Right cardiac atrium (tissue), 5 donors: ENCODE measurements at regions not wholly inside any gene's neighbourhood (a gene's known extent, or its start where the extent isn't known, plus 50 kb on each side); places are given as distances from the start of the nearest gene placed in this dataset.
"Not testable (repeated sequence)": the region's sequence is repeated elsewhere in the genome, so short reads cannot be mapped to it uniquely, and the experiment has no call there.

Experiments
- ATAC-seq, 2 donors: fragments of 200-7000 bp; cut with Tn5 transposase; one replicate each; pipeline versions ENCODE4 v1.8.0 to v1.9.1; 2020; ENCODE audit warnings: moderate library complexity in 2 of 2, mild to moderate bottlenecking in 1 of 2
- DNase-seq, 3 donors: peaks; one replicate each; pipeline ENCODE4 v3.0.0-alpha.2; 2020
- H3K27ac ChIP-seq: one replicate; pipeline ENCODE4 v1.5.1; 2013; ENCODE audit warnings: mild to moderate bottlenecking, low read length, control low read depth, moderate library complexity
- H3K27me3 ChIP-seq: one replicate; pipeline ENCODE4 v1.6.1; 2013; ENCODE audit not compliant: control insufficient read depth, insufficient read depth
- H3K4me1 ChIP-seq: one replicate; pipeline ENCODE4 v1.6.1; 2013; ENCODE audit warnings: low read length; ENCODE audit not compliant: control insufficient read depth, insufficient read depth
- H3K4me3 ChIP-seq: one replicate; pipeline ENCODE4 v1.5.1; 2013; ENCODE audit warnings: low read length, control low read depth
- H3K9me3 ChIP-seq: one replicate; pipeline ENCODE4 v1.6.1; 2013; ENCODE audit warnings: low read length; ENCODE audit not compliant: control insufficient read depth
- WGBS: extraction: QIAGEN DNeasy Blood & Tissue Kit; methylation state at CpG from one replicate; pipeline ENCODE4 v1.1.7; 2013; 5-methylcytosine and 5-hydroxymethylcytosine counted together
- intact Hi-C, 4 donors: fragments of 100-400 bp; cut with DNase I; formaldehyde crosslinking; loops; one replicate each; pipeline versions ENCODE4 v1.11.0 to v1.14.0; 2022 to 2023
- donor health status: healthy with polysubstance abuse.
- donor health status: DM: no; HTN: yes; CAD: no.
- donor health status: DM: no; HTN: no; CAD: no.
- donor health status: DM: no; HTN: yes; CAD: no; lungs with severe emphysema.
- donor health status: DM: yes; HTN: yes; CAD: no.

DNA sequence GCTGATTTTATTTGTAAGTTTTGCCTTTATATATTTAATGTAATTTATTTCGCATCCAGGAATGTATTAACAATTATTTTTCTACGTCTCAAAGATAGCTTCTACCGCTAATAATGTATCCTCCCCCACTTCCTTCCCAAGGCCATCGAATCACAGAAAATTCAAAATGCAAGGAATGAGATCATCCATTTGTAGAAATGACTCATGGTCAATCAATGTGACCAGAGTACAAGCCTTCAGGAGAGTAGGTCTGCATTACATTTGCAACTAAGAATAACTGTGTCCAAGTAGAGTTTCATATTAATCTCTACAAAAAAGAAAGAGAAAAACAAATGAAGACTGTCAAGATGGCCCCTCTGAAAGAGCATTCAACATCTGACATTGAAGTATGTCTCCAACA lies 205.9 kb upstream of the PHF14 start:
- intact Hi-C loops: no loop called here
- DNase-seq: no peak

DNA sequence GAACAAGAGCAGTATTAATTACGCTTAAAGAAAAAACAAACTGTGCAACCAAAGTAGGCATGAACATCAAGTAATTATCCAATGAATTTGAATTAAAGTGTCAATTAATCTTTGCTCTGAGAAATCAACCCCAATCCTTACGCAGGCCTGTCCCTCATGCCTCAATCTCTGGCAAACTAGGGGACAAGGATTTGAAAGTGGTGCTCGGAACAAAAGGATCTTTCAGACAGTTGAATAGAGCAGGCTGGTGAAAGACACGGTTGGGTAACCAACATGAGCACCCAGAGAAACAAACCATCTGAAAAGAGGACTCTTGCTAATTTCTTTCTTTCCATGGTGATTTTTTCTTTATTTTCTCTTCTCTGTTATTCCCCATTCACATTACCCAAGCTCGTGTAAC lies 203.5 kb upstream of the PHF14 start:
- no peaks in the 10 kb centered on the region for H3K9me3 ChIP-seq
- DNase-seq (no peak), ATAC-seq (no peak)
- no peak overlapping the region for H3K4me3 ChIP-seq
- intact Hi-C loops: no loop called here
- no peak overlapping the region for H3K27ac ChIP-seq
- WGBS: 73% methylated on average over 5 of the region's 5 CpGs
- H3K27me3 ChIP-seq: no peaks in the 10 kb centered on the region
- H3K4me1 ChIP-seq: no peaks in the 10 kb centered on the region

More for the DNA sequence above, 205.9 kb upstream of the PHF14 start:
- ATAC-seq: no peak
- no peaks in the 10 kb centered on the region for H3K27me3 ChIP-seq
- H3K27ac ChIP-seq: no peak overlapping the region
- H3K9me3 ChIP-seq: no peaks in the 10 kb centered on the region
- H3K4me1 ChIP-seq: no peaks in the 10 kb centered on the region
- 65% methylated on average over 4 of the region's 4 CpGs for WGBS
- H3K4me3 ChIP-seq: no peak overlapping the region

DNA sequence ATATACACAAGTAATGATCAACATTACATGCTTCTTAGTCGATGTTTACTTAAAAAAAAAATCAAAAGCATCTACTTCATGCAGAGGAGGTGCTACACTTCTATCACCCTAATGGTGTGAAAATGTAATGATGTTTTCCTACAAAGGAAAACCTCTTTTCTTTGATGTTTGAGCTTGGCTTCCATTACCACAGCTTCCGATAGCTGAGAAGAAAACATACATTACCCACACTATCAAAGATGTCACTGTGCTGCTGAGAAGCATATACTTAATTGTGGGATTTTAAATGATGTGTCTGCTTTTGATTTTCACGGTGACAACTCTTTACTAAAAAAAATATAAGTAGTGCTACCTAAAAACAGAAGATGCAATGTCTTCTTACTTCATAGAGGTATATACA lies 200.2 kb upstream of the PHF14 start:
- ATAC-seq: no peak
- Histone ChIP-seq H3K9me3 (no peaks in the 10 kb centered on the region), H3K4me1 (no peaks in the 10 kb centered on the region), H3K27ac (no peak overlapping the region), H3K27me3 (no peaks in the 10 kb centered on the region), H3K4me3 (no peak overlapping the region)
- intact Hi-C loops: no loop called here
- 85% methylated on average over 3 of the region's 3 CpGs for WGBS
- DNase-seq: no peak

DNA sequence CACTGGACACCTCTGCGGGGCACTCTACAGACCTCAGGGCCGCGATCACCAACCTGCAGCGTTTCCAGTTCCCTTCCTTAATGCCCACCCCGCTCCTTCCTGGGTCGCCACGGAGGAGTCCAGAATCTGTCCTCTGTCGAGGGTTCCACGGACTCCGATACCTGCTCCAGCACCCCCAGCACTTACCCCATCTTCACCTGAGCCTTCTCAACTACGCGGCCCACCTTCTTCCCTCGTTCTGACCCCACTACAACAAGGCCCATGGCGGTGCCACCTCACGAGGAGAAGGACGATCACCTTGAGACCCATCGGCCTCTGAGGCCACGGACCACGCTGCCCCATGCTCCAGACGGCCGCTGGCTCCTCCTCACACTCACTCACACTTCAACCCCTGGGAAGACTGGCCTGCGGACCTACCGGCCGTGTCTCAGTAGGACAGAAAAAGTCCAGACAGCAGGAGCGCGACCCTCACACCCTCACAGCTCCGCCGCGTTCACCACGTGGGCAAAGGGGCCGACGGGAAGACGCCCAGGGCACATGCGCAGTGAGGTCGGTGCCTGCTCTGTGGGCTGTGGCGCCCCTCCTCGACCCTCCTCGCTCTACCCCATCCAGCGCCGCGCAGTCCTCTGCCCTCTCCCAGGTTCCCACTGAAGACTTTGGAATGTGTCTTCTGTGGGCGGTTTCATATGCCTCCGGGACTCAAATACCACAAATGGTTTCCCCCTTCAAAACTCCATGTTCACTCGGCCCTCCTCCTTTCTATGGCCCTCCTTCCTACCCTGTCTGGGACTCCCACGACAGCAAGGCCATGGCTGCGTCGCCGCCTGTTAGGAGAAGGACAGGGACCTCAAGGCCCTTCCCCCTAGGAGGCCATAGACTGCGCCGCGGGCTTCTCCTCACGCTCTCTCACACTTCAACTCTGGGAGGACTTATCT lies 193.9 kb upstream of the PHF14 start:
- Histone ChIP-seq H3K4me3 (no peak overlapping the region), H3K4me1 (no peaks in the 10 kb centered on the region), H3K27ac (no peak overlapping the region), H3K9me3 (no peaks in the 10 kb centered on the region), H3K27me3 (no peaks in the 10 kb centered on the region)
- DNase-seq: peak in 2 of 3 donors; percentile 26 to 31
- intact Hi-C loops: no loop called here
- no peak for ATAC-seq
- 92% methylated on average over 52 of the region's 52 CpGs for WGBS

DNA sequence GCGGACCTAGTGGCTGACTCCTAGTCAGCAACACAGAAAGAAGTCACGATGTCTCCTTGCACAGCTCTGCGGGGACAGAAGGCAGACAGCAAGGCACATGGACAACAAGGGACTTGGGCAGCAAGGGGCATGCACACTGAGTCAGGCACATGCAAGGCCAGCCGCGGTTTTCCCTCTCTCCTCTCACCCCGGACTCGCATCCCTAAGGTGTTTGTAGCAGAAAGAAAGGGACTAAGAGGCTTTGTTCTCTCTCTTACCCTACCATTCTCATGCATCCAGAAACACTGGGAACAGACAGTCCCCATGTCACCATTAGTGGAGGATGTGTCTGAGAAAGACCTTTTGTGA lies 193.3 kb upstream of the PHF14 start:
- intact Hi-C loops: no loop called here

DNA sequence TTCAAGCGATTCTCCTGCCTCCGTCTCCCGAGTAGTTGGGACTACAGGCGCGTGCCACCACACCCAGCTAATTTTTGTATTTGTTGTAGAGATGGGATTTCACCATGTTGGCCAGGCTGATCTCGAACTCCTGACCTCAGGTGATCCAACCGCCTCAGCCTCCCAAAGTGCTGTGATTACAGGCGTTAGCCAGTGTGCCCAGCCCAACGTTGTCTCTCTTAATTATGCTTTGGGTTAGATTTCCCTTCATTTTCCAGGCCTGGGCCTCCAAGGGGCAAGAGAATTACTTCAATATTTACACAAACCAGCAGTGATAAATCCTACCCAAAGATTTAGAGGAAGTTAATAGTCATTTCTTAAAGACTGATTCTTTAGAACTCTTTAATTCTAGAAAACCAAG lies 186.7 kb upstream of the PHF14 start:
- WGBS: 82% methylated on average over 9 of the region's 9 CpGs
- H3K27me3 ChIP-seq, intact Hi-C loops, H3K27ac ChIP-seq, ATAC-seq, H3K4me3 ChIP-seq, H3K4me1 ChIP-seq, H3K9me3 ChIP-seq, DNase-seq: not testable (repeated sequence)

More for the DNA sequence above, 193.3 kb upstream of the PHF14 start:
- no peak for ATAC-seq
- Histone ChIP-seq H3K27ac (no peak overlapping the region), H3K9me3 (no peaks in the 10 kb centered on the region), H3K27me3 (no peaks in the 10 kb centered on the region), H3K4me3 (no peak overlapping the region), H3K4me1 (no peaks in the 10 kb centered on the region)
- WGBS: 85% methylated on average over 7 of the region's 7 CpGs
- DNase-seq: no peak

DNA sequence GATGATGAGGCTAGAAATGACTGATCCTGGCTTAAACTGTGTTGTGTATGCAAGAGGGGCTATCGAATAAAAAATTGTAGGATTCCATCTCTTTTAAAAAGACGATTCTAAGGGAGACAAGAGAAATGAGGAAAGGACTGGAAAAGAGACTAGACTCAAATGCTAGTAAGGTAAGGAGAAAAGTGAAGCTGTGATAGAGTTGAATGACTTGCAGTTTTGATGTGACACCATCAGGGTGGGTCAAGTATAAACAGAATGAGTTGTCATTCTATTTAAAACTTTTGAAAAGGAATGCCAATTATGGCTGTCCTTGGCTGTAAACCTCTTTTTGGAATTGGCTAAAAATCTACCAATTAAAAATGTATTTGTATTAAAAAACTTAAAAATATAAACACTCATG lies 184.5 kb upstream of the PHF14 start:
- WGBS: 76% methylated on average over 2 of the region's 2 CpGs
- H3K9me3 ChIP-seq: no peaks in the 10 kb centered on the region
- no peak for ATAC-seq
- H3K27me3 ChIP-seq: no peaks in the 10 kb centered on the region
- no peaks in the 10 kb centered on the region for H3K4me1 ChIP-seq
- DNase-seq: no peak
- H3K27ac ChIP-seq: no peak overlapping the region
- intact Hi-C loops: no loop called here
- H3K4me3 ChIP-seq: no peak overlapping the region

DNA sequence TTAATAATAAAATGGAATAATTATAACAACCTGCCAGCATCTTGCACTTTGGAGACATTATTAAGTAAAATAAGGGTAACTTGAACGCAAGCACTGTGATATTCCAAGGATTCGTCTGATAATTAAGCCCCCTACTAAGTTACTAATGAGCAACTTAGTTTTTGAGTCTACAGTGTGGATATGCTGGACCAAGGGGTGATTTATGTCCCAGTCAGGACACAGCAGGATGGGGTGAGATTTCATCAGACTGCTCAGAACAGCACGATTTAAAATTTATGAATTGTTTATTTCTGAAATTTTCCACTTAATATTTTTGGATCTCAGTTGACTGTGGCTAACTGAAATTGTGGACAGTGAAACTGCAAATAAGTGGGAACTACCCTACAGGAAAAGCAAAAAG lies 182.8 kb upstream of the PHF14 start:
- Histone ChIP-seq H3K9me3 (no peaks in the 10 kb centered on the region), H3K4me3 (no peak overlapping the region), H3K4me1 (no peaks in the 10 kb centered on the region), H3K27ac (no peak overlapping the region), H3K27me3 (no peaks in the 10 kb centered on the region)
- no peak for DNase-seq
- intact Hi-C loops: no loop called here
- WGBS: 69% methylated on average over 3 of the region's 3 CpGs
- no peak for ATAC-seq

DNA sequence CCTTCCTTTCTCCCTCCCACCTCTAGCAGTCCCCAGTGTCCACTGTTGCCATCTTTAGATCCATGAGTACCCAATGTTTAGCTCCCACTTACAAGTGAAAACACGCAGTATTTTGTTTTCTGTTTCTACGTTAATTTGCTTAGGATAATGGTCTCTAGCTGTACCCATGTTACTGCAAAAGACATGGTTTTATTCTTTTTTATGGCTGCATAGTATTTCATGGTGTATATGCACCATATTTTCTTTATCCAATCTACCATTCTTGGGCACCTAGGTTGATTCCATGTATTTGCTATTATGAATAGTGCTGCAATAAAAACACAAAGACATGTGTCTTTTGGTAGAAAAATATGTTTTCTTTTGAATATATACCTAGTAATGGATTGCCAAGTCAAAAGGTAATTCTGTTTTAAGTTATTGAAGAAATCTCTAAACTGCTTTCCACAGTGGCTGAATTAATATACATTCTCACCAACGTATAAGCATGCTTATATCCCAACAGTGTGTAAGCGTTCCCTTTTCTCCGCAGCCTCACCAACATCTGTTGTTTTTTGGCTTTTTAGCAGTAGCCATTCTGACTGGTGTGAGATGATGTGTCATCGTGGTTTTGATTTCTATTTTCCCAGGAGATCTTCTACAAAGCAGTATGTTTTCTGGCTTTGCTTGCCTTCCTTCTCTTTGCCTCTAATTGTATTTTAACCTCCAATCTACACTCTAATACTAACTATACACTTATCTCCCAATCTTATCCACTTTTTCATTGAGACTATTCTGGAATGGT lies 179.5 kb upstream of the PHF14 start:
- H3K4me3 ChIP-seq: no peak overlapping the region
- 60% methylated on average over 6 of the region's 6 CpGs for WGBS
- no peaks in the 10 kb centered on the region for H3K9me3 ChIP-seq
- no peaks in the 10 kb centered on the region for H3K27me3 ChIP-seq
- DNase-seq: no peak
- H3K4me1 ChIP-seq: no peaks in the 10 kb centered on the region
- no peak overlapping the region for H3K27ac ChIP-seq
- no peak for ATAC-seq
- intact Hi-C loops: no loop called here

DNA sequence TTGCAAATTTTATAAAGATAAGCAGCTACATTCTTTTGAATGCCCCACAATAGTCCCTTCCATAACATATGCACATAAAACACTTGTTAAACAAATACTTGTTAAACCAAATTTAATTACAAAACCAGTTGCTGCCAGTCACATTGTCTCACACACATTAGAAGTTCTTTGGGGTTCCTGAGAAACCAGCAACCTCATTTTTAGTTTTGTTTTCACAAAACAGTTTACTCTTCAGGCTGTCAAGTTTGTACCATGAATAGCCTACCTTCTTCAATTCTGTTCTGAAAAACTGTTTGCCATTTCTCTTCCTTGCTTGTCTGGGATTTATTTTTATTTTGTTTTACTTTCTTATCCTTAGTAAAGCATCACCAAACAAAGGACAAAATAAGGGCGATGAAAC lies 176.5 kb upstream of the PHF14 start:
- 91% methylated on average over 1 of the region's 1 CpG for WGBS
- Histone ChIP-seq H3K27ac (no peak overlapping the region), H3K4me3 (no peak overlapping the region), H3K9me3 (no peaks in the 10 kb centered on the region), H3K4me1 (no peaks in the 10 kb centered on the region), H3K27me3 (no peaks in the 10 kb centered on the region)
- intact Hi-C loops: no loop called here
- no peak for ATAC-seq
- DNase-seq: no peak

DNA sequence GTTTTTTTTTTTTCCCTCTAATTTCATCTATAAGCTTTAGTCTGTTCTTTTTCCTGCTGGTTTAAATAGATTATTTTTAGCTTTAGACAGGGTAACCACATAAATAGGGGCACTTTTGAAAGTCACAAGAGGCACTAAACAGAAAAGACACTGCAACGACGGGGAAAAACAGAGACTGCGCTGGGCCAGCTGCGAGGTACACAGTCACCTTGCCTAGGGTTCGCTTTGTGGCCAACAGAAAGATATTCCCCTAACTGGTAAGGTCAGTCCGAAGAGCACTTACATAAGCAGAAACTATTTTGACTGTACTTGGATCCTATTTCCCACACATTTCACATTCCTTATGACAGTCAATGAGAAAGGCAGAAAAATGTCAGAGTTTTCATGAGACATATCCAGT lies 175.6 kb upstream of the PHF14 start:
- no peak for ATAC-seq
- H3K27me3 ChIP-seq: no peaks in the 10 kb centered on the region
- intact Hi-C loops: no loop called here
- no peak overlapping the region for H3K27ac ChIP-seq
- H3K4me1 ChIP-seq: no peaks in the 10 kb centered on the region
- WGBS: 87% methylated on average over 6 of the region's 6 CpGs
- no peak overlapping the region for H3K4me3 ChIP-seq
- DNase-seq: no peak
- H3K9me3 ChIP-seq: no peaks in the 10 kb centered on the region
